Retina (tissue), 1 donor: ENCODE measurements at regions not wholly inside any gene's neighbourhood (a gene's known extent, or its start where the extent isn't known, plus 50 kb on each side); places are given as distances from the start of the nearest gene placed in this dataset.
"Not testable (repeated sequence)": the region's sequence is repeated elsewhere in the genome, so short reads cannot be mapped to it uniquely, and the experiment has no call there.

Experiments
- DNase-seq: peaks from one replicate; pipeline ENCODE4 v3.0.0-alpha.2; 2016

DNA sequence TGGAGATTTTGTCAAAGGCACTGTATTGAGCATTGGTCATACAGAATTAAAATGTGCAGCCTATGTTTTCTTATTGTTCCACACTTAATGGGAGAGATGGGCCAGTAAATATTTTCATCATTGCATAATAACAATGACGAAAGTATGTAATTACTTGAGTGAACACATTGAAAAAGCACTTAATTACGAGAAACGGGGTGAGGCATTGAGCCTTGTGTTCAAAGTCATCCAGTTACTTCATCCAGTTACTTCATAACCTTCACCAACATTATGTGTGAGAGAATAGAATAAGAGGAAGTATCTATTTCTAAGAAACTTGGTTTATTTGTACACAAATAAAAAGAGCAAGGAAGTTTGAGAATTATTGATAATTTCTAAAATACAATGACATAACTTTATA lies 1427.0 kb downstream of the ADGRL3 start:
- no peak for DNase-seq

DNA sequence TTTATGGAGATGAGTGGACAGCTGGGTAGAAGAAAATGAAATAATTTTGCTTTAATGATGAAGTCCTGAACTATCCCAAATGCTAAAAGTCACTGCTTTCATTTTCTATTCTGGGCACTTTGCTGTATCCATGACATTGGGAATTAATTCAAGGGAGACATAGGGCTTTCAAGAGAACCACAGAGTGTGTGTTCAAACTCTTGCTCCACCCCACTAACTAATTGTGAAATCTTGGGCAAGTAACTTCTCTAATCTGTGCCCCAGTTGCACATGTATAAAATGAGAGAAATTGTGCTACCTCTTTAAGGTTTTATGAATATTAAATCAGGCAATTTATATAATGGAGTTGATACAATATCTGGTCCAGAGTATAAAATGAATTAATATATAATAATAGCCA lies 1422.0 kb downstream of the ADGRL3 start:
- DNase-seq, result no peak

DNA sequence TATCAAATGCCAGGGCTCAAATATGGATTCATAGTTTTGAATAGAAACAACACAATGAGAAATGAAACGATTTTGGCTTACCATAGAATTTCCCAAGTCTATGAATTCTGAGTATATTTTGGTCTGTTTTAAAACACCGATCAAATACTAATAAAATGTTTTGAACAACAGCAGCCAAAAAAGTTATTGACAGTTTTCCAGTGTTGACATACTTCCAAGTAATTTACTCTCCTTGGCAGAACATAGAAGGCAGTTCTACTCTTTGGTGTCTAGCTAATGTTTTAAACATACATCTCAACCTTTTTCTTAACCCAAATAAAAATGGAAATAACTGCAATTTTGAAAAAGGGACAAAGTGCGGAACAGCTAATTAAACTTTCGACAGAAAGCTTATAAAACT lies 1419.8 kb downstream of the ADGRL3 start:
- no peak for DNase-seq

DNA sequence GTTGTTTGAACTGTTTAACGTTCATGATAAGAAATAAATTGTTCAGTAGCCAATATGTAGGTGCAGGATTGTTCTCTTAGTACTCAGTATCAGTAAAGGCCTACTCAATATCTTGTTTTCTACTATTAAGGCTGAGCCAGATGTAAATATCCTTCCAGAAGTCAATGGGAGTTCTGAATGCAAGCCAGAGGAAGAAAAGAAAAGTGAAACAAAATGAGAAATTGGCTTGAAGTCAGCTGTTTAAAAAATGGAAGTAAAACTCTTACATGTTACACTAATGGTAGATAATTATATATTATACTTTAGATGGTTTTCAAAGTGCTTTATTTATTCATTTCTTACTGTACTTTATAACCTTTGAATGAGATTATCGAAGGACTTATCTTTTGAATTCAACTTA lies 1417.9 kb downstream of the ADGRL3 start:
- DNase-seq, result no peak

DNA sequence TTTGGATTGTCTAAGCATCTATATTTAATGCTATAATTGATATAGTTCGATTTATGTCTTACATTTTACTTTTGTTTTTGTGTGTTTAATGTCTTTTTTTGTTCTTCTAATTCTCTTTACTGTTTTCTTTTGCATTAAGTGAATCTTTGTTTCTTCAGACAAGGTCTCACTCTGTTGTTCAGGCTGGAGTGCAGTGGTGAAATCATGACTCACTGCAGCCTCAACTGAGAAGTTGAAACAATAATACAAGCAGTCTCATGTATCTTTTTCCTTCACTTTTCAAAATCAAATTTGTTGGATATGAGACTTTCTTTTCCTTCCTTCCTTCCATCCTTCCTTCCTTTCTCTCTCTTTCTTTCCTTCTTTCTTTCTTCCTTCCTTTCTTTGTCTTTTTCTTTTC lies 1401.6 kb downstream of the ADGRL3 start:
- DNase-seq, result no peak

DNA sequence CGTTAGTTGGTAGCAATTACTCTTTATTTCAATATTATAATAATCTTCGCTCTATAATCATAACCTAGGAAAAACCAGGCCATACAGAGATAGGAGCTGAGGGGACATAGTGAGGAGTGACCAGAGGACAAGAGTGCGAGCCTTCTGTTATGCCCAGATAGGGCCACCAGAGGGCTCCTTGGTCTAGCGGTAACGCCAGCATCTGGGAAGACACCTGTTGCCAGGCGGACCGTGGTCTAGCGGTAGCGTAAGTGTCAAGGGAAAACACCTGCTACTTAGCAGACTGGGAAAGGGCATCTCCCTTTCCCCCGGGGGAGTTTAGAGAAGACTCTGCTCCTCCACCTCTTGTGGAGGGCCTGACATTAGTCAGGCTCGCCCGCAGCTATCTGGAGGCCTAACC lies 1395.1 kb downstream of the ADGRL3 start:
- not testable (repeated sequence) for DNase-seq

DNA sequence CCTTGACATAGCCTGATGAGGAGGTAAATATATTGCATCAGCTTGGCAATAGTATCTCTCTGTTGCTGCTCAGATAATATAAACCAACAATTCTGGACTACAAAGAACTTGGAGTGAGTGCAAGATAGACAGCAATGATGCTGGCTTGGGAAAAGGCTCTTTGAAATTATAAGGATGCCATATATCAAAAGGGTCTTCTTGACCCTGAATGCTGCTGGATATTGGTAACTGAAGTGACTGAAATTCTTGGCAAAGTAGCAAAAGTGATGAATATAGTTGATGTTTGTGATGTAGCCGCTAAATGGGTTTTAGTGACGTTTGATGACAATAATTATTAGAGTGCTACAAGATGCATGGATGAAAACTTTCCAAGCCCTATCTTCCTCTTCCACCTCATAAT lies 1391.6 kb downstream of the ADGRL3 start:
- no peak for DNase-seq

DNA sequence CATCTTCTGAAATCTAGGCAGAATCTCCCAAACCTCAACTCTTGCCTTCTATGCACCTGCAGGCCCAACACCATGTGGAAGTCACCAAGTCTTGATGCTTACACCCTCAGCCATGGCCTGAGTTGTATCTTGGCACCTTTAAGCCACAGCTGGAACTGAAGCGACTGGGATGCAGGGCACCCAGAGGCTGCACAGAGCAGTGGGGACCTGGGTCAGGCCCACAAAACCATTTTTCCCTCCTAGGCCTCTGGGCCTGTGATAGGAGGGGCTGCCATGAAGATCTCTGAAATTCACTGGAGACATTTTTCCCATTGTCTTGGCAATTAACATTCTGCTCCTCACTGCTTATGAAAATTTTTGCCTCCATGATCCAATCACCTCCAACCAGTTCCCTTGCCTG lies 1388.5 kb downstream of the ADGRL3 start:
- DNase-seq, result no peak

DNA sequence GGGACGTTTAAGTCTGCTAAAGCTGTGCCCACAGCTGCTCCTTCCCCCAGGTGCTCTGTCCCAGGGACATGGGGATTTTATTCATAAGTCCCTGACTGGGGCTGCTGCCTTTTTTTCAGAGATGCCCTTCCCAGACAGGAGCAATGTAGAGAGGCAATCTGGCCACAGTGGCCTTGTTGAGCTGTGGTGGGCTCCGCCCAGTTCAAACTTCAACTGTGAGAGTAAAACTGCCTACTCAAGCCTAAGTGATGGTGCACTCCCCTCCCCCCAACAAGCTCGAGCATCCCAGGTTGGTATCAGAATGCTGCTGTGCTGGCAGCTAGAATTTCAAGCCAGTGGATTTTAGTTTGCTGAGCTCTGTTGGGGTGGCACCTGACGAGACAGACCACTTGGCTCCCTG lies 1371.4 kb downstream of the ADGRL3 start:
- no peak for DNase-seq

DNA sequence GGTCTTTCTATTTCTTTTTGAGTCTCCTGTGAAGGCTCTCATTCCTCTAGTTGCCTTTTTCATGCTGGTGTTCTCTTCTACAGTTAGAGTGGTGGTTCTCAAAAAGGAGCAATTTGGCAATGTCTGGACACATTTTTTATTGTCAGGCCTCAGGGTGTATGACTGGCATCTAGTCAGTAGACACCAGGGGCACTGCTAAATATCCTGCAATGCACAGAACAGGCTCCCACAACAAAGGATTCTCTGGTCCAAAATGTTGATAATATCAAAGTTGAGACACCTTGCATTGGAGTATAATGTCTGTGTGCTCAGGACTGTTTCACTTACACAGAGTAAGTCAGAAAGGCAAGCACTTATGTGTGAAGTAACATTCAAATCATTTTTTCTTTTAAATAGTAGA lies 1360.7 kb downstream of the ADGRL3 start:
- DNase-seq, result no peak

DNA sequence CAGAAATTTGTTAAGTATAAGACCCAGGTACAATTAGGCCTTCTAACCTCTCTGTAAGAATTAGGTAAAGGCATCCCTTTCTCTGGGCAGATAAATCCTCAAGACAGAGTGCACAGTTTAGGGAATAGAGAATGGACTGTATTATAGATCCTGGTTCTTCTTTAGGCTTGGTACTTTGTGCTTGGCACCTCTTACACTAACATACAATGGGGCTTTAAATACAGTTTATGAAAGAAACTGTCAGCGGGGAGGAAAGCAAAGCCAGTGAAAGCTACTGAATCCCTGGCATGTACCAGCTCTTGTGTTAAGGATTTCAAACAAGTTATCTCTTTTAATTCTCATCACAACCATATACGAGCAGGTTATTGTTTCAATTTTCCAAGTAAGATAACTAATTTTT lies 1350.0 kb downstream of the ADGRL3 start:
- no peak for DNase-seq

DNA sequence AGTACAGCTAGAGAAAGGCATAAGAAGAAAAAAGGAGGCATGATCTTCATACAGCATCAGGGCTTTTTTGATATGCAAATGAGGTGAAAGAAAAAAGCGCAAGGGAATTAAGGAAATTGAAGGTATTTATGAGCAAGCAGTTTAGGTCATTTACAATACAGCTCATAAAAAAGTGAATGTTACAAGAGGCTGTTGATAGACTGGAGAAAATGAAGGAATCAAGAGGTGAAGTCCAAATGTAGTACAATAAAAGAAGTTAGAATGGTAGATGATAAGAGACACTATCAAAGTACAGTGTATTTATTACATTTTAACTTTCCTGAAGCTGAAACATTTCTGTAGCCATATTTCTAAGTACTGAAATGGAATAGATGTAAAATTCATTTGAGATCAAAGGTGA lies 1349.5 kb downstream of the ADGRL3 start:
- no peak for DNase-seq

DNA sequence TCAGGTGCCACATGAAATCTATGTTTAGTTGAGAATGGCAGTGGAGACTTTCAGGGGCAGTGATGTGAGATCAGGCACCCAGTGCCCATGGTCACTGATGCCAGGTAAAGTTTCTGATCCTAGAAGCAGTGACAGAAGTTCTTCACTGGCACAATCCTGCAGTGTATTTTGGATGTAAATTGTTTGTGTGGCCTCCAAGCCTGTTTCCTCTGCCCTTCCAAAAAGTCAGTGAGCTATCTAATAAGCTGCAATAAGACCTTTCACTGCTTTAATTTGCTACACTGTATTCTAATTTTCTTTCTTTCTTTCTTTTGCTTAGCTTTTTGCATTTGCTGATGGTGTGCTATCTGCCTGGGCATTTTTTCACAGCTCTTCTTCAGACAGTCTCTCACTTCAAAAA lies 1348.6 kb downstream of the ADGRL3 start:
- no peak for DNase-seq

DNA sequence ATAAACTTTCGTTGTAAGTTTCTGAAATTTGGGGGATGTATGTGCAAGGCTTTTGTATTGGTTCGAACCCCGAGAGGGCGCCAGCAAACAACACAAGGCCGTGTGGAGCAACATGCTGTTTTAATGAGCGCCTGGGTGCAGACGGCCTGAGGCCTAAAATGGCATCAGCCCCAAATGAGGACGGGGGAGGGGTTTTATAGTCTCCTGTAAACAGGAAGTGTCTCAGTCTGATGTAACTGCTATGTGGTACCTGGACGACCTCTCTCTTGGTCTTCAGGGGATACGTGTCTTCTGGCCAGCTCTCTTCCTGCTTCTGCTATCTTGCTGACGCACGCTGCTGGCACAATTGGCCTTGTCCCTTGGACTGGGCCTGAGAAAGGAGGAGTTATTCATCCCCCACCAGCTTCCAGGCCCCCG lies 1348.0 kb downstream of the ADGRL3 start:
- no peak for DNase-seq

DNA sequence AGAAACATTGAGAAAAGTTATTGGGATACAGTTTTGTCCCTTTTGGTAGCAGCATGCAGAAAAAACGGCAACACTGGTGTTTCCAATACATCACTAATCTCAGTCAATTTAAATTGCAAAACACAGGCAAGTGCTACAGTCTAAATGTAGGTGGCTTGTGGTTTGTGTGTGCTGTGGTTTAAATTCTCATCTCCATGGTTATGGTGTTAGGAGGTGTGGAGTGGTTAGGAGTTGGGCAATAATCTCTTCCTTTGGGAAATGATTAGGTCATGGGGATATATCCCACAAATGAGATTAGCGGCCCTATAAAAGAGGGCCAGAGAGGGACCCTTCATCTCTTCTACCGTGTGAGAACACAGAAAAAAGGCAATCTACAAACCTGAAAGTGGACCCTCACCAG lies 1344.3 kb downstream of the ADGRL3 start:
- DNase-seq, result no peak

DNA sequence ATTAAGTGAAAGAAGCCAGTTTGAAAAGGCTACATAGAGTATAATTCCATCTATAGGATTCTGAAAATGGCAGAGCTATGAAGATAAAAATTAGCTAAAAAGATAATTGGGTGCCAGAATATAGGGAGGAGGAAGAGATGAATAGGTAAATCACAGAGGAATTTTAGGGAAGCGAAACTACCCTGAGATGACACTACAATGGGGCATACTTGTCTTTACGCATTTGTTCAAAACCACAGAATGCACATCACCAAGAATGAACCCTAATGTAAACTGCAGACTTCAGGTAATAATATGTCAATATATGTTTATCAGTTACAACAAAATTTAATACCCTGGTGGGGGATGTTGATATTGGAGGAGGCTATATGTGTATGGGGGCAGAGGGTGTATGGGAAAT lies 1342.9 kb downstream of the ADGRL3 start:
- DNase-seq, result no peak

DNA sequence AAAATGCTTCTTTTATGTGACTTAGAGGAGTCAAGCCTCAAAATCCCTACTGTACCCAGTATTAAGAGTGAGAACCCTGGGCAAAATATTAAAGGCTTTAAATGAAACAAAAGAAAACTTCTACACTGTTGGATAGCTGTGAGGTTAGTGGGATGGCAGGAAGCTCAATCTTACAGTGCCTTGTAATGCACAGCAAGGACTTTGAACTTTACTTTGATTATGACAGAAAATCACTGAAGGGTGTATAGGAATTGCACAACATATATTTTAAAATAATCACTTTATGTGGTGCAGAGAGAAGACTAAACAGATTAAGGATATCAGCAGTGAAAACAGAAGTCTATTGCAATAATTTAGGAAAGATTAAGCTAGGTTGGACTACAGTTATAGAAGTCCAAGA lies 1333.4 kb downstream of the ADGRL3 start:
- DNase-seq, result no peak

DNA sequence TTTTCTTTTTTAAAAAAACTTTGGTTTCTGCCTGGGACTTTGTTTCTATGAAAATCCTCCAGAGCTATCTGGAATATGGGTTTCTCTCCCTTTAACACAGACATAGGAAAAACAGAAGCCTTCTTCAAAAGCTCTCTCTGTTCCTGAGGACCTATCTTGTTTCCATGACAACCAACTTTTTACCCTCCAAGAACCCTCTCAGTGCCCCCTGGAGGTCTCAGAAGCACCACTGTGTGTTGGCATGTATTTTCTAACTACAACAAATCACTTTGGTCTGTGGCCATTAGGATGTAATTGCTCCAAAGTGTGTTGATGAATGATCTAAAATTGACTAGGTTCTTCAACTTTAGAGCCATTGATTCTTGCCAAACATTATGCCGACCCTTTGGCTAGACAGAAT lies 1331.6 kb downstream of the ADGRL3 start:
- no peak for DNase-seq

DNA sequence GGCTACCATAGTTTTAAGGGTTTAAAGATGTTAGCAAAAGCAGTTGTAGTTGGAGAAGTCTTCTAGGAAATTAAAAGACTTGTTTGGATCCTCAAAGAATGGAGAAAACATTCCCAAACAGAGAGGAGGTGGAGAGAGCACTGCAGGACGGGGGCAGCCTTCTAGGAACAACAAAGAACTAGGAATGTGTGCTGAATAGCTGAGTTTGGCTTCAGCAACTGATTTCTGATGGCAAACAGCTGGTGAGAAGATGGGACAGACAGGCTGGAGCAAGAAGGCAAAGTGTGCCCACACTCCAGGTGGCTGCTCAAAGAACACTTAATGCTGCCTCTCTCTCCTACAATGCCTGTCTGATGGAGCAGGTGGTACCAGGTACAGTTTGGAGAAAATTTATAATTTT lies 1331.1 kb downstream of the ADGRL3 start:
- no peak for DNase-seq

DNA sequence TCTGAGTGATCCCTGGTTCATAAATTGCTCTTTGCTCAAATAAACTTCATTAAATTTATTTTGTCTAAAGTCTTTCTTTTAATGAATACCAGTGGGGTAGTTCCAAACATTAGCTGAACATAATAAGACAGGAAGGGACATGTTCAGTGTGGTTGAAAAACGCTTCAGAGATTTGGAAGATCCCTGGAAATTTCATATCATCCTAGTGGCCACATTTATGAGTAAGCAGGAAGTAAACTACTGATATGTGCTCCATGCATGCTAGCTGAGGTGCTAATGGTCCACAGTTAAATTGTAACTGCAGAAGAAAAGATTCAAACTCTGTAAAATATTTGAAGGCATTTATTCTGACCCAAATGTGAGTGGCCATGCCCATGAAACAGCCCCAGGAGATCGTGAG lies 1328.7 kb downstream of the ADGRL3 start:
- no peak for DNase-seq

DNA sequence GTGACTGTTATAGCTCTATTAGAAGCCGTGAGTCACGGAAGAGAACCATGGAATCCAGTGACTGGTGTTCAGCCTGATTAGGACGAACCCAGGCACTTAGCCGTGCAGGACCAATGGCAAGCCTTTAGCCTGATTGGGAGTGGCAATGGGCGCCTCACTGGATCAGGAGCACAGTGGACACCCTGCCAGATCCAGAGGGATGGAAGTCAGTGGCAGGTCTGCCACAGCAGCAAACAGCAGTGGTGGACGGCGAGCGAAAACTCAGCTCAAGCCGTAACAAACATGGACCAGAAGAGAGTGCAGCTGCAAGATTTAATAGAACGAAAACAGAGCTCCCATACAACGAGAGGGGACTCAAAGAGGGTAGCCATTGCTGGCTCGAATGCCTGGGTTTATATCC lies 1326.5 kb downstream of the ADGRL3 start:
- no peak for DNase-seq

DNA sequence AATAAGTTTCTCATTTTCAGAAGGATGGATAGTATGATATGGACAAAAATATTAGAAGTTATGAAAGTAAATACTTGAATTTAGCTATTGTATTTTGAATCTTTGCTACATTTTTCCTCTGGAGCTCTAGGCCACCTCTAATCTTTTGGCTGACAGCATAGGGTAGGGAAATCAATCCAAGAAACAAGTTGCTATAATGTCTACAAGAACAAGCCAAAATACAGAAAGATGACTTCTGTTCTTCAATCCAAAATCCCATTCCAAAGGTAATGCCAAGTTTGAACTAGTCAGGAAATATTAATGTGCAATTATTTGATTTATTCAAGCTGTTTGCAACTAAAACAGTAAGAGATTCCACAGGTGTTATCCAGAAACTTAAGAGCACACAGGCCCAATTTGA lies 1323.1 kb downstream of the ADGRL3 start:
- no peak for DNase-seq

DNA sequence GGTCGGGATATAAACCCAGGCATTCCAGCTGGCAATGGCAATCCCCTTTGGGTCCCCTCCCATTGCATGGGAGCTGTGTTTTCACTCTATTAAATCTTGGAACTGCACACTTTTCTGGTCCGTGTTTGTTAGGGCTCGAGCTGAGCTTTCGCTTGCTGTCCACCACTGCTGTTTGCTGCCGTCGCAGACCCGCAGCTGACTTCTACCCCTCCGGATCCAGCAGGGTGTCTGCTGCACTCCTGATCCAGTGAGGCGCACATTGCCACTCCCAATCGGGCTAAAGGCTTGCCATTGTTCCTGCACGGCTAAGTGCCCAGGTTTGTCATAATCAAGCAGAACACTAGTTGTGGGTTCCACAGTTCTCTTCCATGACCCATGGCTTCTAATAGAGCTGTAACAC lies 1322.1 kb downstream of the ADGRL3 start:
- no peak for DNase-seq

DNA sequence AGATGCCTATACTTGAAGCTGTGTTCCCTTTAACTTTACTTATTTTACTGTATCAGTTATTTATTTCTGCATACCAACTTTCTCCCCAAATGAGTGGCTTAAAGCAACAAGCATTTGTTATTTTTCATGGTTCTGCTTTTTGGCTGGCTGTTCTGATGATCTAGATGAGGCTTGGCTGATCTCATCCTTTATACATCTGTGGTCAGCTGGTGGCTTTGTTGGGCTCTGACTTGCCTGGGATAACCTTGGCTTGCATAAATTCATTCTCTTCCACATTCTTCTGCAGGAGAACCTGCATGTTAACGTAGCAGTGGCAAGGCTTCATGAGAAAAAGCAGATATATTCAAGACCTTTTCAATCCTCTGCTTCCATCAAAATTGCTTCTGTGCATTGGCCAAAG lies 1317.6 kb downstream of the ADGRL3 start:
- no peak for DNase-seq

DNA sequence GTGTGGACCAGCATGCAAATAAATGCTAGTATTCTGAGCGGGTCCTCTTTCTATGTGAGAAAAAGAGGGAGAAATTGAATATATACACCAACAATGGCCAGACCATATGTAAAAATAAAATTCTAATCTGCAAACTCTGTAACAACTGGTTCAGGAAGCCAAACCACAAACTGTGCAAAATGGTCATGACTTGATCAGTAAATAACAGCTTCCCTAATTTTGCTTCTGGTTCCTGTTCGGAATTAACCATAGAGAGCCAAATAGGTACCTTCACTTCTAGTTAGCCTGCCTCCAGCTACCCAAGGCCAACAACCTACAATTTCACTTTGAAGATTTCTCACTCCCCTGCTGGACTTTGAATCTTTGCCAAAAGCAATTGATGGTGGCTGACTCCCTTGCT lies 1313.2 kb downstream of the ADGRL3 start:
- no peak for DNase-seq

DNA sequence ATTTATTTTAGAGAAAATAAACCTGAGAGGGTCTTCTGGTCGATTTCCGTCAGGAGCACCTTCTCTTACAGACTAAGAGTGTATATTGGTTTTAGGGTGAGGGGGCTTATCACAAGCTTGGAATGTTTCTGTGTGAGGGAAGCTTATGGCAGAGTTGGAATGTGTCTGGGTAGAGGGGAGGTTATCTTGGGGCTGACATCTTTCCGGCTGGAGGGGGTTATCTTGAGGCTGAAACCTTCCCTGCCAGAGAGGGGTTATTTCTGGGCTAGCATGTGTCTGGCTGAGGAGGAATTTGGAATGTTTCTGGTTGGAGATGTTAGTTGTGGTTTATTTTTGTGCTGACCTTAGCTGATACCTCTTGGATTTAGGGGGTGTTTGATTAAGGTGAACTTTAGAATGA lies 1312.1 kb downstream of the ADGRL3 start:
- DNase-seq, result no peak
